HG03520 (cell line): ENCODE measurements at regions not wholly inside any gene's neighbourhood (a gene's known extent, or its start where the extent isn't known, plus 50 kb on each side); places are given as distances from the start of the nearest gene placed in this dataset.
"Not testable (repeated sequence)": the region's sequence is repeated elsewhere in the genome, so short reads cannot be mapped to it uniquely, and the experiment has no call there.

Source experiments
- ATAC-seq: cut with Tn5 transposase; IDR thresholded peaks from one replicate; pipeline ENCODE4 v1.9.1; 2021; ENCODE audit warnings: mild to moderate bottlenecking, moderate library complexity; ENCODE audit not compliant: unreplicated experiment

DNA sequence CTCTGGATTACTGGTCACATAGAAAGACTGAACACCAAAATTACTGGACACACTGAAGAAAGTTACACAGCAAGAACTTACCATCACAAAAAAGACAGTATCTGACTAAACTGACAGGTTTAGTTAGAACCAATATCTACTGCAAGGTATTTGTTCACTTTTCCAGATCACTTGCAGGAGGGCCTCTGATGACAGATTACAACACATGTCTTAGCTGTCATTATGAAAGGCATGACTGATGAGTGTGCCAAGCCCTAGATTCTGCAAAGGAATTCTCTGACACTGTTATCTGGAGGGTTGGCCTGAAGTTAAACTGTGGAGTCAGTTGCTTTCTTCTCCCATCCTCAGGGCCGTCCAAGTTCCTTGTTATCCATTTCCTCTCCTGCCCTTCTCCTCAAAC is 242.7 kb downstream of the KIF20B start:
- ATAC-seq = no peak

DNA sequence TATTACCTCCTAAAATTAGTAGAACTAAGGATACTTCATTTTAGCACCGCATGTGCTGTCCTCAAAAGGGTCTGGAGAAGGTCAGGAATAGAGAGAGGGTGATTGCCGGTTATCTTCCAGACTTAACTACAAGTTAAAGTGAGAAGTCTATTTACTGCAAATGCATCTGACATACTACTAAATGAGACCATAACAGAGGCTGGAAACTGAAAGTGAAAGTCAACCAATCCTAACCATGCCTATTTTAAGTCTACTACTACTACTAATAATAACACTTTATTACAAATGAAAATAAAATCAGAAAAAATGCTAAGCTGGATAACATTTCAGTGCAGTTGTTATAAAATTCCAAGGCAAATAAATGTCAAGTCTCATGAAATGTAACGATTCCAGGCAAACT is 244.7 kb downstream of the KIF20B start:
- ATAC-seq = no peak

DNA sequence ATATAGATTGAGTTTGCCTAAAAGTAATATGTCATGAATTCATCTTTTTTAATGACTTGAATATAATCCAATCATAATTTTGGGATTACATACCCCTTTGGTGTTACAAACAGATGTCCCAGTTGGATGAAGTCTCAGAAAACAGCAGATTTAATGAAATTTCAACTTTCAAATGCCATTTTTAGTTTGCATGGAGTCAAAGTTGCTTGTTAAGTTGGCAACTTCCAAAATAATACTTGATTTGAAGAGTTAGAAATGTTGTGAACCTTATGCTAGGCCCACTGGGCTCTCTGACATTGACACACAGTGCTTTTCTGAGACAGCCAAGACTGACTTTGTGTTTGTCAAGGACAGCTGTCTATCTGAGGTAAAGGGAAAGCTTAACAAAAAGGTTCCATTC is 248.1 kb downstream of the KIF20B start:
- ATAC-seq = no peak

DNA sequence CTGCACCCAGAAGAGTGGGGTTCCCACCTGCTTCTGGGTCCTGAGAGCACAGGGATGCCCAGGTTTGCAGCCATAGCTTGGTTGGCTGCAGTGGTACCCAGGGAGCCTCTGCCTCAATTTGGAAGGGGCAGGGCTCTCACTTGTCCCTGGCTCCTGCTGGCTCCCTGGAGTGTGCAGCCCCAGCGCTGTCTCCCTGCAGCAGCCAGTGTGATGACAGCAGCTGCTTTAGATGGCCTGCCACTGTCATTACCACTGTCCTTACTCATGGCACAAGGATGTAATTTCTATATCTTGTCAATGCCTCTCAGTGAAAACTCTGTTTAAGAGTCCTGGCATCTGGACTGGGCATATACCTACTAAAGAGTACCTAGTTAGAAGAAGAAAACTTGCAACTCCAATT is 250.9 kb downstream of the KIF20B start:
- no peak for ATAC-seq

DNA sequence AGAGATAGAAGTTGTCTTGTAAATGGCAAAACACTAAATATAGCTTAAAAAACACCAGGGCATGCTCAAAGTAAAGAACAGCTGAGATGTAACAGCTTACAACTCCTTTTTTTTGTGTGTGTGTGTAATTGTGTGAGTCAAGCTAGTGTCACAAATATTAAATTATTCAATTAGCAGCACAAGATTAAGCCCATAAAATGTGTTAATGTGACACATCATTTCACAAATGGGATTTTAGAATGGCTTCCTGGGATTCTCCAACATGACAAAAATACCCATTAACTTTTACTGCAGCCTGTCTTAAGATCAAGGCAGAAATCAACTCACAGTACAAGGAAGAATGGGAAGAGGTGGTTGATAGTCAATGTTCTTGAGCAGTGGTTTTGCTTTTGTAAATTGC is 251.4 kb downstream of the KIF20B start:
- ATAC-seq = no peak

DNA sequence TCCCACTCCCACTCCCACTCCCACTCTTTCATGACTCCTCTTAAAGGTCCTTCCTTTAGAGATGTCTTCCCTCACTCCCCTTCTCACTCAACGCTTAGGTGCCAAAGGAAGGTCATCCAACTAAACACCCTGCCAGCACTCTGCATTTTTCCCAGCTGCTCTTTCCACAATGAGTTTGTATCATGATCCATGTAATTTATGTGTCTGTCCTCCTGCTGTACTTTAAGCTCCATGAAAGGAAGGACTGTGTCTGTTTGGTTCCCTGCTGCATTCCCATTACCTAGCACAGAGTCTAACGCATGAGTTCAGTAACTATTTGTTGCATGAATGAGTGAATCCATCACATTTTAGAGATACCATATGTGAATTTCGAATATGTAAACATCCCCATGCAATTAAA is 252.7 kb downstream of the KIF20B start:
- ATAC-seq = no peak

DNA sequence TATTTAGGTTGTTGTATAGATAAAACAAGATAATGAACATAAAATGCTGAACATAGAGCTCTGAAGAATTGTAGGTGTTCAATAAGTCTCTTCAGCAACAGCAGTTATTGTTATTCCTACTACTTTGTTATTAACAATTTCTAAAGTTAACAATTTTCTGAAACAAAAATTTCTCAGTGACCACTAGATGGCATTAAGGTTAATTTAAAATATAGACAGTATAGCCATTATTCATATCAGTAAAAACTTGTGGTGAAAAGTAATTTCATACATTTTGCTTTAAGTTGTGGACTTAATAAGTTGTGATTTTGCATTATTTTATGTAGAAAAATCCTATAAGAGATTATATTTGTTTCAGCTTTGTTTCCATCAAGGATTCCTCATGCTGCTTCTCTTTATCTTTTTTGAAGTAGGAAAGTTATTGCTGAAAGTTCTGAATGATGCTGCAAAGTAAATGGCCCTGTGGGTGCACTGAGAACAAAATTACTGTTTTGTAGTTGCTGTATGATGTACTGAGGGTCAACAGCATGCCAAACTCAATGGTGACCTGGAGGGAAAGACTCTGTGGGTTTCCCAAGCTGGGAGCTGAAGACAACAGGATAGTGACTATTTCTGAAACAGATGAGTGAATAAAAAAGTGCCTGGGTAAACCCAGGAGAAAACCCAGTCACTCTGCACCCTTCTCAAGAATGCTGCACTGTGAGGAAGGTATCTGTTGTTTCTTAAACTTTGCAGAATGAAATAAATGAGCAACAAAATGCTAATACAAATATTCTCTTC is 253.6 kb downstream of the KIF20B start:
- no peak for ATAC-seq

DNA sequence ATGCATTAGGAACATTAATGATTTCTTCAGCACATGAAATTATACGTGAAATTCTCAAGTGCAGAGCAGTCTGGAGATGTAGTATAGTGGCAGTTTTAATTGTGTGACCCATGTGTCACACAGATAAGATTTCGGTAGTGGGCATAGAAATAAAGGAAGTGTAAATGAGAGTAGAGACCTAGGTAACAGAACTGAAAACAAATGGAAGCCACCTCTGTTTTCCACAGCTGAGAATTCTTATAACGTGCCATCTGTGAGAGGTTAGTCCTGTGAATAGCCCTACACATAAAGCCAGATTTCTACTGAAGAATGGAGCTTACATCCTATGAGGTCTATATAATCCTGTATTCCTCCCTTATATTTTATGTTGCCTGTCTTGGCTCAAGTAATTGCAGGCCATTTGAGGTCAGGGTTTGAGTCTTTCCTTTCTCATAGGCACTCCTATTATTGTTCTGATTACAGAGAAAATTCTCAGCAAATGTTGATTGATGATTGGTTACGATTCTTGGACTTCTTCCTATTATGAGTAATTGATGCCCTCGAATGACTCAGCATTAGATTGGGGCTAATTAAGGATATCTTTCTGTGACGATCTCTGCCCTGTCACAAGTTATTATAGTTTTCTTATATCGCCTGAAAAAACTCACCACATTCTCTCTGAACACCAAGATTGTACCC is 258.2 kb downstream of the KIF20B start:
- peak; percentile 62 for ATAC-seq

DNA sequence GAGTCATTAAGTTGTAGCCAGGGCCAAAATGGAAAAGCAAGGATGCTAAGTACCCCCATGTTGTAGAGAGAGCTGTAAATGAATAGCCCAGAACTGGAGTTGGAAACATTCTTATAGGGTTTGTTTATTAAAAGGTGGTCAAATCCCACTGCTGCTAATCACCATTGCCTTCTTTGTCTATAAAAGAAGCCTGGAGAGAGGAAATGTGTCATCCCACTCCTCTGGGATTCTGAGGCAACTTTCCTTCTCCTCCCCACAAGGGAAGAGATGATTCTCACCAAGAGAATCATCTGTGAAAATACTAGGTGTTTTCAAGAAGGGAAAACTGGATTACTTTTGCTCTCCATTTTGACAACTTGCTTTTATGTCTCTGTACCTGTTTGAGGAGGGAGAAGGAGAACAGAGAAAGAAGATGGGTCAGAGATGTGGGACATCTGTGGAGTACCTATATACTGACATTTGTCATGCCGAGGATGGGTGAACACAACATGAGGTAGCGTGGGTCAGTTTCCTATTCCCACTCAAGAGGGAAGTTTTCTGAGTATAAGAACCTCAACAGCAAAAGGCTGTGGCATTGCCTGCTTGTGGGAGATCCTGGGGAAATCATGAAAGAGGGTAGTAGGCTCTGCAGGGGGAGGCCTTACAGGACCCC is 262.2 kb downstream of the KIF20B start:
- ATAC-seq = no peak

DNA sequence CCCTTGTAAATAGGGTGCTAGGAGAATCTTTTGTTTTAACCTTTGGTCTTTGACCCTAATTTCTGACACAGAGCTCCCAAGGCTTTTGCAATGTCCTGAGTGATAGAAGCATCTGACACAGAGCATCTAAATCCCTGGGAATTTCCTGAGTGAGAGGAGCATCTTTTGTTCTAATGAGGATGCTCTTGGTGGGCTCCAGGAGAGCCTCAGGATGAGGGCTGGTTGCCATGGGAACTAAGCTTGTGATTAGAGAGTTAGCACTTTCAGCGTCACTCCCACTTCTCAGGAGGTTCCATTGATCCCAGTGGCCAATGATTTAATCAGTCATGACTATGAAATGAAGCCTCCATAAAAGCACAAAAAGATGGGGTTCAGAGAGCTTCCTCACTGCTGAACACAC is 264.8 kb downstream of the KIF20B start:
- no peak for ATAC-seq

DNA sequence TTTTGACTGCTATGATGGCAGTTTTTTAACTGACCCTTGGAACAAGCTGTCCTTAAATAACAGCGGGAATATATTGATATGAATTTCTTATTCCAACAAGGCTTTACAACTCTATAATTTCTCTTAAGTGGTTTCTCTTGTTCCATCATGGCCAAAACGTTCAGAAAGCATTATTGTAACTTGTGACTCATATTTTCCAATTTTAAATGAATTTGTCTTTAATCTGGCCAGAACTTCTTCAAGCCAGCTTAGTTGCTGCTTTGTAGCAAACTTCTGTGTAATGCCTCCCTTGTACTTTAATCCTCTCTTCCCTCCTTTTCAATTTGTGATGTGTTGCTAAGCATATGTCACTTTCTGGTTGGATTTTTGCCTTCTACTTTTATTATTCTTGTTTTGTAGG is 271.9 kb downstream of the KIF20B start:
- ATAC-seq = no peak

DNA sequence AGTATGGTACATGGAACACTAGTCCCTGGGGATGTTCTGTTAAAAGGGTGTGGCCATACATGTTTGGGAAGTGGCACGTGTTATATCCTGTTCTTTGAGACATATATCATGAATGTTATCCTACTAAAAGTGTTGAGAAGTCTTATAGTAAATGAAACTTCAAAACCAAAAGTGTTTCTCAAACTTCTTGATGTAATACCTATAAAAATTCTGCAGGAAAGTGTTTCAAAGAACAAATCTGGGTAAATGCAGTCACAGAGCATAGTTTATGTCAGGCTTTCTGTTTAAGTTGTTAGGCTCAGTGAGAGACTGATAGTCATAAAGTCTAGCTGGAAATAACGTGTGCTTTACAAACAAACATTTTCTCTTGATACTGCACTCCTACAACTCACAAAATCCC is 273.7 kb downstream of the KIF20B start:
- no peak for ATAC-seq

DNA sequence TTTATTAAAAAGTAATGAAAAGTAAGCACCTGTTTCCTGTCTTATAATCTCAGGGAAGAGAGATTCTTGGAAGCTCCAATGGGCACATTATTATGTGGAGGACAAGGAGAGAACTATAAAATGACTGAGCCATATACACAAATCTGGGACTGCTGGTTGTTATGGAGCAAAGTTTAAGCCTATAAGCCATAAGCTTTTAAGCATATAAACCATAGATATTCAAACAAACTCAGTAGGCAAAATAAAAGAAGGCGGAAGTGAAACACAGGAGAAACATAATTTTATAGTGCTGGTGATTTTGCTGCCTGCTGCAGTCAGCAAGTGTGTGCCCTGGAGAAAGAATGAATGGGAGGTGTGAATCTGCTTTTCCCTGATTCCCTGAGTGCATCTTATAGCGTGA is 274.4 kb downstream of the KIF20B start:
- ATAC-seq = no peak

DNA sequence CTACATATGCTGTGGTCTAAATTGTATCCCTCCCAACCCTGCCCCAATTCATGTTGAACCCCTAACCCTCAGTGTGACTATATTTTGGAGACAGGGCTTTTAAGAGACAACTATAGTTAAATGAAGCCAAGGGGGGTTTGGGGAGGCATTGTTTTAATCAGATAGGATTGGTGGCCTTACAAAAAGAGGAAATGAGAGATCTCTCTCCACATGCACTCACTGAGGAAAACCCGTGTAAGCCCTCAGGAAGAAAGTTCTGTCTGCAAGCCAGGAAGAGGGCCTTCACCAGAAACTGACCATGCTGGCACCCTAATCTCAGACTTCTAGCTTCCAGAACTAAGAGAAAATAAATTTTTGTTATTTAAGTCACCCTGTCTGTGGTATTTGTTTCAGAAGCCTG is 276.7 kb downstream of the KIF20B start:
- ATAC-seq = no peak

DNA sequence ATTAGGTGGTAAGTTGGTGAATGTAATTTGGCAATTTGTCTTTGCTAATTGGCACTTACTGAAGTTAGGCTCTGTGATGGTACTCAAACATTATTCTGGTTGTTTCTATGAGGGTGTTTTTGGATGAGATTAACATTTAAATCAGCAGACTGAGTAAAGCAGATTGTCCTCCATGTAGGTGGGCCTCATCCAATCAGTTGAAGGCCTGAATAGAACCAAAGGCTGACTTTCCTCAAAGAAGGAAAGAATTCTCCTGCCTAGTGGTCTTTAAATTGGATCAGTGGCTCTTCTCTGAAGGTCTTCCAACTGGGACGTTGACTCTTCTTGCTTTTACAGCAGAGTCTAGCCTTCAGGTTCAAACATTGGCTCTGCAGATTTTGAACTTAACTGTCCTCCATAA is 278.3 kb downstream of the KIF20B start:
- ATAC-seq = no peak

DNA sequence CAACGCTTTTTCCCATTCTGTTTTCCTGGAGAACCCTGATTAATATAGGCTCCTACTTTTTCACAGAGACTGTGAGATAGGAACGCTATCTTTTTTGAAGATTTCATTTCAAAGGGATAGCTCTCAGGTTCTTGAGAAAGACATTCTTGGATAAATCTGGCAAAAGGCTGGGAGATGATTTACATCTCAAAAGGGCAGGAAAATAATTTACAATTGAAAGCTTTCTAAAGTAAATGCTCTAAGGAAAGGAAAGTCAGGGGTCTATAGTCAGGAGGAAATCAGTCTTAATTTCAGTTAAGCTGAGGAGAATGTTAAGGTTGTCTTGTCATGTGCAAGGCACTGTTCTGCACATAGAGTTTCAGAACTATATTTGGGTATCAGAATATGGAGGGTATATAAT is 278.8 kb downstream of the KIF20B start:
- no peak for ATAC-seq

DNA sequence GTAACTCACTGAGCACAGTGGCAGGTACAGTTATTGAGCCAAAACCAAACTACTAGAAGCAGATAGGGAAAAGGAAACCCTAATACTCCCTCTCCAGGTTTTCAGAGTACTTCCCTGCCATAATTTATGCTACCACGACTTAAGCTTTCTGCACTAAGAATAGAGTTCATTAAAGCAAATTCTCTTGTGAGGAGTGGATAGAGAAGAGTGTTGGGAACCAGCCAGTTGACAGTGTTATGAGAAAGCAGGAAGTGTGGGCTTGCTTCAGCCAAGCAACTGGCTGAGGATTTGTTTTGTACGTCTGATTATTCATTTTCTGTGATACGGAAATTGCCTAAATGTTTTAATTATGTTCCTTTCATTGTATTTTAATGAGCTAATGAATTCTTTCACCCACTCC is 280.5 kb downstream of the KIF20B start:
- no peak for ATAC-seq

DNA sequence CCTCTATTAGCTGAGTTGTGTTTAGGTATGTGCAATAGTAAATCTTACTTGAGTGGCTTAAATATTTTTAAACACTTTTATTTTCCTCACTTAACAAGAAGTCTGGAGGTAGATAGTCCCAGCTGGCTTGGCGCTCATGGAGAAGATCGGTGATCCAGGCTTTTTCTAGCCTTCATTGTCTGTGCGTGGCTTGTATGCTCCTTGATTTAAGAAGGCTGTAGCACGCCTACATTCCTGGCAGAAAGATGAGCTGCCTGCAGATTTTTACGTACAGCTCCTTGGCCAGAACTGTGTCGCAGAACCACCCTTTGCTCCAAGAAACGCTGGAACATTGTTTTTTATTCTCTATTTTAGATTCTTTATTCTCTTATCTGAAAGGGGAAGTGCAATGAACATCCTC is 284.1 kb downstream of the KIF20B start:
- no peak for ATAC-seq

DNA sequence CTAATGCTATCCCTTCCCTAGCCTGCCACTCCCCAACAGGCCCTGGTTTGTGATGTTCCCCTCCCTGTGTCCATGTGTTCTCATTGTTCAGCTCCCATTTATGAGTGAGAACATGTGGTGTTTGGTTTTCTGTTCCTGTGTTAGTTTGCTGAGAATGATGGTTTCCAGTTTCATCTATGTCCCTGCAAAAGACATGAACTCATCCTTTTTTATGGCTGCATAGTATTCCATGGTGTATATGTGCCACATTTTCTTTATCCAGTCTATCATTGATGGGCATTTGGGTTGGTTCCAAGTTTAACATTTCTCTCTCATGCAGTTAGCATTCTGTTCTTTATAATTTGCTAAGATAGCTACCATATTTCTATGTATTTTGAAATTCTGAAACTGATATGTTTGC is 287.0 kb downstream of the KIF20B start:
- not testable (repeated sequence) for ATAC-seq

DNA sequence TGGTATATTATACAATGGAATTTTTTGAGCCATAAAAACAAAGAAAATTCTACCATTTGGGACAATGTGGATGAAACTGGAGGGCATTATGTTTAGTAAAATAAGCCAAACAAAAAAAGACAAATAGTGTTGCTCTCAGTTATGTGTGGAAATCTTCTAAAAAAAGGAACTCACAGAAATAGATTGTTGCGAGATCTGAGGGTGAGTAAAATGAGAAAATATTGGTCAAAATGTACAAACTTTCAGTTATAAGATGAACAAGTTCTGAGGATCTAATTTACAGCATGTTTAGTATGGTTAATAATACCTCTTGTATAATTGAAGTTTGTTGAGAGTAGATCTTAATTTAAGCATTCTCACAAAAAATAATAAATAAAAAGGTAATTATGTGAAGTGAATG is 291.2 kb downstream of the KIF20B start:
- no peak for ATAC-seq

DNA sequence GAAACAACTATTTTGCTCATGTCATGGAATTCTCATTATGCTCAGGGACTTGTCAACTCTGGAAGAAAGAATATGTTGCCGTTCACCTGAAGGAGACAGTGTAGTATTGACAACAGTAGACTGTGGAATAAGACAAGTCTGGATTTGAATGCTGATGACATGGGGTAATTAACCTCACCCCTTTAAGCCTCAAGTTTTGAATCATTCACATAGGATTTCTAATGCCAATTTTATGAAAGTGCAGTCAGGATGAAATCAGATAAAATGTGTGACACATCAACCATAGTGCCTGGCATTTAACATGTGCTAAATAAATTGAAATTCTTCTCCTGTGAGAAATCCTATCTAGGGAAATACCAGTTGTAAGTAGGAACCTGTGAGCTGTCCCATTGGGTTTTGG is 305.8 kb downstream of the KIF20B start:
- ATAC-seq = no peak

DNA sequence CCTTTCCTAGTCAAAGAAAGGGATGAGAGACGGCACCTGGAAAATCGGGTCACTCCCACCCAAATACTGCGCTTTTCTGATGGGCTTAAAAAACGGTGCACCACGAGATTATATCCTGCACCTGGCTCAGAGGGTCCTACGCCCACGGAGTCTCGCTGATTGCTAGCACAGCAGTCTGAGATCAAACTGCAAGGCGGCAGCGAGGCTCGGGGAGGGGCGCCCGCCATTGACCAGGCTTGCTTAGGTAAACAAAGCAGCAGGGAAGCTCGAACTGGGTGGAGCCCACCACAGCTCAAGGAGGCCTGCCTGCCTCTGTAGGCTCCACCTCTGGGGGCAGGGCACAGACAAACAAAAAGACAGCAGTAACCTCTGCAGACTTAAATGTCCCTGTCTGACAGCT is 309.9 kb downstream of the KIF20B start:
- ATAC-seq = not testable (repeated sequence)
